MM.1S (cell line): ENCODE measurements at regions not wholly inside any gene's neighbourhood (a gene's known extent, or its start where the extent isn't known, plus 50 kb on each side); places are given as distances from the start of the nearest gene placed in this dataset.

Source experiments
- DNase-seq: peaks from one replicate; pipeline ENCODE4 v3.0.0-alpha.2; 2015
- H2AFZ ChIP-seq: fragments of 300-600 bp; sonication (generic); 2 replicates; pipeline ENCODE4 v1.6.0; 2016; ENCODE audit warnings: antibody characterized with exemption, low read length
- H3F3A ChIP-seq: fragments of 300-600 bp; sonication (generic); 2 replicates; pipeline ENCODE4 v1.6.1; 2016; ENCODE audit warnings: mild to moderate bottlenecking, antibody characterized with exemption, low read length, moderate library complexity, mixed read lengths; ENCODE audit not compliant: insufficient read depth
- H3K27ac ChIP-seq: fragments of 300-600 bp; sonication (generic); 2 replicates; pipeline ENCODE4 v1.5.1; 2016; ENCODE audit warnings: mild to moderate bottlenecking, low read length
- H3K27me3 ChIP-seq: fragments of 300-600 bp; sonication (generic); replicated peaks from 2 replicates; pipeline ENCODE4 v1.6.0; 2016; ENCODE audit warnings: low read length; ENCODE audit not compliant: insufficient read depth
- H3K36me3 ChIP-seq: fragments of 300-600 bp; sonication (generic); replicated peaks from 2 replicates; pipeline ENCODE4 v1.6.1; 2016; ENCODE audit warnings: mild to moderate bottlenecking, low read length, mixed read lengths; ENCODE audit not compliant: insufficient read depth
- H3K4me1 ChIP-seq: fragments of 300-600 bp; sonication (generic); 2 replicates; pipeline ENCODE4 v1.6.1; 2016; ENCODE audit warnings: low read length, mixed read lengths
- H3K4me2 ChIP-seq: fragments of 300-600 bp; sonication (generic); 2 replicates; pipeline ENCODE4 v1.6.0; 2016; ENCODE audit warnings: low read depth, low read length
- H3K4me3 ChIP-seq: fragments of 300-600 bp; sonication (generic); 2 replicates; pipeline ENCODE4 v1.5.1; 2016; ENCODE audit warnings: low read length, mixed read lengths
- H3K79me2 ChIP-seq: fragments of 300-600 bp; sonication (generic); 2 replicates; pipeline ENCODE4 v1.6.1; 2016; ENCODE audit warnings: mixed run types, low read length, mixed read lengths
- H3K9ac ChIP-seq: fragments of 300-600 bp; sonication (generic); 2 replicates; pipeline ENCODE4 v1.6.1; 2016; ENCODE audit warnings: low read length, mixed read lengths
- H3K9me2 ChIP-seq: fragments of 300-600 bp; sonication (generic); replicated peaks from 2 replicates; pipeline ENCODE4 v1.6.1; 2016; ENCODE audit warnings: mild to moderate bottlenecking, low read length, mixed read lengths; ENCODE audit not compliant: insufficient read depth
- H3K9me3 ChIP-seq: fragments of 300-600 bp; sonication (generic); replicated peaks from 2 replicates; pipeline ENCODE4 v1.6.1; 2016; ENCODE audit warnings: mild to moderate bottlenecking, low read length, mixed read lengths; ENCODE audit not compliant: insufficient read depth
- H4K20me1 ChIP-seq: fragments of 300-600 bp; sonication (generic); 2 replicates; pipeline ENCODE4 v1.6.1; 2016; ENCODE audit warnings: mild to moderate bottlenecking, low read length, moderate library complexity, mixed read lengths; ENCODE audit not compliant: insufficient read depth
- EZH2 ChIP-seq: fragments of 300-600 bp; sonication (generic); optimal IDR thresholded peaks from 2 replicates; pipeline ENCODE3; 2017; ENCODE audit warnings: low read depth, mild to moderate bottlenecking, antibody characterized with exemption, low read length, mixed read lengths
- EZH2phosphoT487 ChIP-seq: fragments of 300-600 bp; sonication (generic); IDR thresholded peaks from 2 replicates; pipeline ENCODE4 v1.6.1; 2018; ENCODE audit warnings: antibody characterized with exemption, low read length
- TF ChIP-seq, protein P1 (sequence below): fragments of 300-600 bp; sonication (generic); IDR thresholded peaks from 2 replicates; pipeline ENCODE4 v1.5.1; 2016; ENCODE audit warnings: antibody characterized with exemption, low read length, mixed read lengths

DNA sequence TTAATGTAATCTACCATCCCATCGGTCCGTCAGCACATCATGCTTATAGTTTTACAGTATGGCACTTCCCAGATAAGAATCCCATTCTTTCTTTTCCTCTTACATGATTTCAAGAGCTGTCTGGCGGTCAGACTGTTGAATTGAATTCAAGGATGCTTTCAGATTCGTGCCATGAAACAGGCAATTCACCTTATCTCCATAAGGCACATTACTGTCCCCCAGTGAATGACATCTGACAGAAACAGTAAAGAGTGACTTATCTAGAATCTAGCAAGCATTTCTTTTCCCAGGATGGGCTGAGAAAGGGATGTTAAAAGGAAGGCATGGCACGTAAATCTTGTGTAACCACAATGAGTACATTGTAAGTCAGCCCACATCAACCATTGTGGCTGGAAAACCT lies 61.1 kb upstream of the SEM1 start:
- Histone ChIP-seq H3K36me3 (no peaks in the 10 kb centered on the region), H3K9me3 (no peaks in the 10 kb centered on the region), H3K4me1 (no peaks in the 10 kb centered on the region), H3K27ac (no peak overlapping the region), H3K9ac (no peak overlapping the region), H3K4me2 (no peak overlapping the region), H4K20me1 (no peaks in the 10 kb centered on the region), H3K27me3 (no peaks in the 10 kb centered on the region), H3K79me2 (no peaks in the 10 kb centered on the region), H3K4me3 (no peak overlapping the region), H2AFZ (no peak overlapping the region), H3F3A (no peaks in the 10 kb centered on the region), H3K9me2 (no peaks in the 10 kb centered on the region)
- DNase-seq, result no peak
- TF ChIP-seq EZH2 (no peak), EZH2phosphoT487 (no peak)
- TF ChIP-seq, protein P1, sequence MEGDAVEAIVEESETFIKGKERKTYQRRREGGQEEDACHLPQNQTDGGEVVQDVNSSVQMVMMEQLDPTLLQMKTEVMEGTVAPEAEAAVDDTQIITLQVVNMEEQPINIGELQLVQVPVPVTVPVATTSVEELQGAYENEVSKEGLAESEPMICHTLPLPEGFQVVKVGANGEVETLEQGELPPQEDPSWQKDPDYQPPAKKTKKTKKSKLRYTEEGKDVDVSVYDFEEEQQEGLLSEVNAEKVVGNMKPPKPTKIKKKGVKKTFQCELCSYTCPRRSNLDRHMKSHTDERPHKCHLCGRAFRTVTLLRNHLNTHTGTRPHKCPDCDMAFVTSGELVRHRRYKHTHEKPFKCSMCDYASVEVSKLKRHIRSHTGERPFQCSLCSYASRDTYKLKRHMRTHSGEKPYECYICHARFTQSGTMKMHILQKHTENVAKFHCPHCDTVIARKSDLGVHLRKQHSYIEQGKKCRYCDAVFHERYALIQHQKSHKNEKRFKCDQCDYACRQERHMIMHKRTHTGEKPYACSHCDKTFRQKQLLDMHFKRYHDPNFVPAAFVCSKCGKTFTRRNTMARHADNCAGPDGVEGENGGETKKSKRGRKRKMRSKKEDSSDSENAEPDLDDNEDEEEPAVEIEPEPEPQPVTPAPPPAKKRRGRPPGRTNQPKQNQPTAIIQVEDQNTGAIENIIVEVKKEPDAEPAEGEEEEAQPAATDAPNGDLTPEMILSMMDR, result no peak

DNA sequence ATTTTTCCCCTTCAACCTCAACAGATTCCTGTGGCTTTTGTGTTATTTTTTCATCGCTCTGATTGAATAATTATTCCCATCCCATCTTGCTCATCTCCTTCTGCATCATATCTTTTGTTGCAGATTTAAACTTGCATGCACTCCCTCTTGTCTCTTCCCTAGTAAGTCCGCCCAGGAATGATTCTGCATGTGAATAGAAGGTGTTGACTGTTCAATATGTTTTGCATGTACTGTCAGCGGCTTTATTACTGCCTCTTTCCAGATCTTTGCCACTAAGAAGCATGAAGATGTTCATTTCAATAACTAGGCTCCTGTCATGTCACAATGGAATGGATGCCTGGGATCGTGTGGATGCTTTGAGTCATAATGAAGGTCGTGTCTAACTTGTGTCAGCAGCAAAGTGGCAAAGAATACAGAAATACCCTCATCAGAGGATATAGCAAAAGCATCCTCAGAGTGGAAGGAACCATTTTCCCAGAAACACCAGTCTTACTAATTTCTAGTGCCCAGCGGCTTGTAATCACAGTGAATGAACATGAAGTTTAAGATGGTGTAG lies 62.6 kb upstream of the SEM1 start:
- DNase-seq, result no peak
- Histone ChIP-seq H3K9me2 (no peaks in the 10 kb centered on the region), H2AFZ (no peak overlapping the region), H3K4me2 (no peak overlapping the region), H3K27me3 (no peaks in the 10 kb centered on the region), H3K36me3 (no peaks in the 10 kb centered on the region), H3K79me2 (no peaks in the 10 kb centered on the region), H3K4me3 (no peak overlapping the region), H3K4me1 (no peaks in the 10 kb centered on the region), H3K9ac (no peak overlapping the region), H3F3A (no peaks in the 10 kb centered on the region), H4K20me1 (no peaks in the 10 kb centered on the region), H3K27ac (no peak overlapping the region), H3K9me3 (no peaks in the 10 kb centered on the region)
- TF ChIP-seq EZH2phosphoT487 (no peak), EZH2 (no peak)
- TF ChIP-seq, protein P1, result no peak

DNA sequence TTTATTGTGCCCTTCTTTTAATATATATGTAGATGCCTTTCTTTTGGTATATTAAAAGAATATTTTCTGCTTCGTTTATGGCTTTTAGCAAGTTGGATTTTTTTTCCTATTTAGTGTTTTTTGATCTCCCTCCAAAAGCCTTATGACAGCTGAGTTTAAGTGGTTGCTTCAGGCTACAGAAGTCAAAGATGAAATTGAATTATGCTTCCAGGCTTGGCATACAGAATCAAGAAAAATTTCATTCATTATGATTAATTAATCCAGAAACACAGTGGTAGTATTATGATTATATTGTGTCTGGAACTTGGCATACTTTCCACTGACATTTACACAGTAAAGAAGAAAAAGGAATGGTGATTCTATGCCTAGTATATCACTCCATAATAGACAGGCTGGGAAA lies 63.8 kb upstream of the SEM1 start:
- H2AFZ ChIP-seq, result no peak overlapping the region

More for the DNA sequence above, 63.8 kb upstream of the SEM1 start:
- Histone ChIP-seq H3K36me3 (no peaks in the 10 kb centered on the region), H3K9me3 (no peaks in the 10 kb centered on the region), H3F3A (no peaks in the 10 kb centered on the region), H3K9ac (no peak overlapping the region), H3K27me3 (0 out of 2 replicates have a peak, but pooled peaks cover 2% of the 10 kb centered on the region), H3K9me2 (no peaks in the 10 kb centered on the region), H3K4me2 (no peak overlapping the region), H3K79me2 (no peaks in the 10 kb centered on the region), H3K27ac (no peak overlapping the region), H3K4me1 (no peaks in the 10 kb centered on the region), H4K20me1 (no peaks in the 10 kb centered on the region), H3K4me3 (no peak overlapping the region)
- TF ChIP-seq EZH2phosphoT487 (no peak), EZH2 (no peak)
- TF ChIP-seq, protein P1, result no peak
- no peak for DNase-seq
